OCI-LY7 (cell line): ENCODE measurements at regions not wholly inside any gene's neighbourhood (a gene's known extent, or its start where the extent isn't known, plus 50 kb on each side); places are given as distances from the start of the nearest gene placed in this dataset.

Experiments
- EZH2phosphoT487 ChIP-seq: fragments of 200-600 bp; sonication (generic); IDR thresholded peaks from 2 replicates; pipeline ENCODE4 v1.6.1; 2018; ENCODE audit warnings: low read depth, borderline replicate concordance, mild to moderate bottlenecking, mixed run types, antibody characterized with exemption, low read length, moderate library complexity, mixed read lengths
- TF ChIP-seq, protein P1 (sequence below): fragments of 200-600 bp; sonication (generic); conservative IDR thresholded peaks from 2 replicates; pipeline ENCODE4 v1.5.1; 2014; ENCODE audit warnings: mild to moderate bottlenecking, antibody characterized with exemption, low read length, moderate library complexity, mixed read lengths

DNA sequence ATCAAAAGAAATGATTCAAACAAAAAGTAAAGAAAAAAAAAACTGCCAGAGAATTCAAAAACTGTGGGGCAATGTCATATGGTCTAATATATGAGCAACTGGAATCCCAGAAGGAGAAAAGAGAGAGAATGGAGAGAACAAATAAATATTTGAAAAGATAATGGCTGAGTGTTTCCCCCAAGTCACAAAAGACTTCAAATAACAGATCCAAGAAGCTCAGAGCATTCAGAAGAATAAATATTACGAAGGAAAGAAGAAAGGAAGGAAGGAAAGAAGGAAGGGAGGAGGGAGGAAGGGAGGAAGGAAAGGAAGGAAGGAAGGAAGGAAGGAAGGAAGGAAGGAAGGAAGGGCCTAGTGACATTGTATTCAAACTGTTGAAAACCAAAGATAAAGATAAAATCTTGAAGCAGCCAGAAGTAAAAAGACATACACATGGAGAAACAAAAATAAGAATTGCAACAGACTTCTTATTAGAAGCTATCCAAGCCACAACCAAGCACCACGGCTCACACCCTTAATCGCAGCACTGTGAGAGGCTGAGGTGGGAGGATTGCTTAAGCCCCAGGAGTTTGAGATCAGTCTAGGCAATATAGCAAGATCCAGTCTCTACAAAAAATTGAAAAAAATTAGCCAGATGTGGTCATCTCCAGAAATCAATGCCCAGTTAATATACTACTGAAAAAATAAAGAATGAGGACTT, 118.9 kb upstream of the IGSF10 start:
- TF ChIP-seq, protein P1, sequence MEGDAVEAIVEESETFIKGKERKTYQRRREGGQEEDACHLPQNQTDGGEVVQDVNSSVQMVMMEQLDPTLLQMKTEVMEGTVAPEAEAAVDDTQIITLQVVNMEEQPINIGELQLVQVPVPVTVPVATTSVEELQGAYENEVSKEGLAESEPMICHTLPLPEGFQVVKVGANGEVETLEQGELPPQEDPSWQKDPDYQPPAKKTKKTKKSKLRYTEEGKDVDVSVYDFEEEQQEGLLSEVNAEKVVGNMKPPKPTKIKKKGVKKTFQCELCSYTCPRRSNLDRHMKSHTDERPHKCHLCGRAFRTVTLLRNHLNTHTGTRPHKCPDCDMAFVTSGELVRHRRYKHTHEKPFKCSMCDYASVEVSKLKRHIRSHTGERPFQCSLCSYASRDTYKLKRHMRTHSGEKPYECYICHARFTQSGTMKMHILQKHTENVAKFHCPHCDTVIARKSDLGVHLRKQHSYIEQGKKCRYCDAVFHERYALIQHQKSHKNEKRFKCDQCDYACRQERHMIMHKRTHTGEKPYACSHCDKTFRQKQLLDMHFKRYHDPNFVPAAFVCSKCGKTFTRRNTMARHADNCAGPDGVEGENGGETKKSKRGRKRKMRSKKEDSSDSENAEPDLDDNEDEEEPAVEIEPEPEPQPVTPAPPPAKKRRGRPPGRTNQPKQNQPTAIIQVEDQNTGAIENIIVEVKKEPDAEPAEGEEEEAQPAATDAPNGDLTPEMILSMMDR: no peak
- no peak for TF ChIP-seq EZH2phosphoT487
